Lower leg skin (tissue), 4 donors: ENCODE measurements at regions not wholly inside any gene's neighbourhood (a gene's known extent, or its start where the extent isn't known, plus 50 kb on each side); places are given as distances from the start of the nearest gene placed in this dataset.

Experiments used
- DNase-seq, 2 donors: peaks; one replicate each; pipeline ENCODE4 v3.0.0-alpha.2; 2019; ENCODE audit warnings: low spot score in 2 of 2
- H3K4me3 ChIP-seq: fragments of 200-600 bp; sonication (generic); 2 replicates; pipeline ENCODE4 v1.5.1; 2017; ENCODE audit warnings: mild to moderate bottlenecking, low read depth; ENCODE audit not compliant: poor library complexity, severe bottlenecking
- CTCF ChIP-seq, 3 donors: fragments of 450-650 bp; IDR thresholded peaks; one replicate each; pipeline ENCODE4 v1.5.1; 2016; ENCODE audit warnings: antibody characterized with exemption in 3 of 3, mild to moderate bottlenecking in 3 of 3, moderate library complexity in 2 of 3
- POLR2A ChIP-seq, 2 donors: fragments of 450-650 bp; IDR thresholded peaks; one replicate each; pipeline ENCODE4 v1.6.1; 2016 to 2017; ENCODE audit warnings: antibody characterized with exemption in 2 of 2, mild to moderate bottlenecking in 1 of 2, moderate library complexity in 1 of 2
- WGBS, 2 donors: methylation state at CpG; one replicate each; pipeline ENCODE4 v1.1.5; 2018; 5-methylcytosine and 5-hydroxymethylcytosine counted together
- intact Hi-C: fragments of 100-400 bp; cut with DNase I; formaldehyde crosslinking; loops from one replicate; pipeline ENCODE4 v1.15.0; 2023; ENCODE audit warnings: low total_unique reads

GRCh38 chr2:126781806-126782205, 116.9 kb upstream of the TEX51 start:
- no peak overlapping the region for H3K4me3 ChIP-seq
- 55 to 63% methylated on average over 6 of the region's 6 CpGs for WGBS, 2 donors
- TF ChIP-seq POLR2A (IDR thresholded peaks at IDR 0.05) (no peak), CTCF (IDR thresholded peaks at IDR 0.05) (no peak)
- intact Hi-C loops = no loop called here
- no peak for DNase-seq

GRCh38 chr2:126782648-126783047, 116.0 kb upstream of the TEX51 start:
- no peak overlapping the region for H3K4me3 ChIP-seq
- TF ChIP-seq CTCF (IDR thresholded peaks at IDR 0.05) = no peak
- no peak for TF ChIP-seq POLR2A (IDR thresholded peaks at IDR 0.05)
- WGBS, 2 donors = 79 to 87% methylated on average over 4 of the region's 4 CpGs
- intact Hi-C loops = no loop called here
- no peak for DNase-seq

- intact Hi-C loops = no loop called here
- TF ChIP-seq CTCF (IDR thresholded peaks at IDR 0.05) = no peak
- no peak for TF ChIP-seq POLR2A (IDR thresholded peaks at IDR 0.05)
- no peak for DNase-seq
- H3K4me3 ChIP-seq = no peak overlapping the region
- 54 to 56% methylated on average over 2 of the region's 2 CpGs for WGBS, 2 donors
These were observed 115.3 kb upstream of the TEX51 start for GRCh38 chr2:126783341-126783740.

GRCh38 chr2:126784045-126784444, 114.6 kb upstream of the TEX51 start:
- intact Hi-C loops = no loop called here
- DNase-seq = no peak
- TF ChIP-seq POLR2A (IDR thresholded peaks at IDR 0.05) (no peak), CTCF (IDR thresholded peaks at IDR 0.05) (no peak)
- WGBS, 2 donors = 71 to 78% methylated on average over 6 of the region's 6 CpGs
- H3K4me3 ChIP-seq = no peak overlapping the region

- intact Hi-C loops = no loop called here
- DNase-seq = no peak
- 54 to 68% methylated on average over 2 of the region's 2 CpGs for WGBS, 2 donors
- no peak overlapping the region for H3K4me3 ChIP-seq
- no peak for TF ChIP-seq POLR2A (IDR thresholded peaks at IDR 0.05)
- TF ChIP-seq CTCF (IDR thresholded peaks at IDR 0.05) = no peak
These were observed 114.1 kb upstream of the TEX51 start for GRCh38 chr2:126784621-126785020.

GRCh38 chr2:126785236-126785635, 113.5 kb upstream of the TEX51 start:
- intact Hi-C loops = no loop called here
- no peak for DNase-seq
- TF ChIP-seq CTCF (IDR thresholded peaks at IDR 0.05) (no peak), POLR2A (IDR thresholded peaks at IDR 0.05) (no peak)
- WGBS, 2 donors = 81 to 93% methylated on average over 3 of the region's 3 CpGs
- no peak overlapping the region for H3K4me3 ChIP-seq
